HG02588 (cell line): ENCODE measurements at regions not wholly inside any gene's neighbourhood (a gene's known extent, or its start where the extent isn't known, plus 50 kb on each side); places are given as distances from the start of the nearest gene placed in this dataset.

Experiments
- ATAC-seq: cut with Tn5 transposase; IDR thresholded peaks from one replicate; pipeline ENCODE4 v1.9.1; 2021; ENCODE audit warnings: mild to moderate bottlenecking, moderate library complexity; ENCODE audit not compliant: unreplicated experiment

DNA sequence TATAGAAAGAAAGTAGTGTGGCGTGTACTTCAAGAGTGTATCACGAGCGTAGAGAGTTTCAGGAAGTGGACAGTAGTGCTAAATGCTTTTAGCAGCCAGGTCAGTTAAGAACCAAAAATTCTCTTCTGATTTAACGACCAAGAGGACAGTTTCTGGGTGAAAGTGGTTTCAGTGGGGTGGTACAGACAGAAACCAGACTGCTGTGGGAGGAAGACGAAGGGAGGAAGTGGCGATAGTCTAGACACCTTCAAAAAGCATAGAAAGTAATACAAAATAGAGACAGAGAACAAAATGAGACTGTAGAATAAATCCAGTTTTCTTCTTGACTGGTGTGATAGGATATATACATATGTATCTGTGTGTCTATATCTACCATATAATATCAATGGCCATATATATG, 93.5 kb downstream of the MBL2 start:
- no peak for ATAC-seq

GRCh38 chr10:52682766-52683165, 89.8 kb downstream of the MBL2 start:
- no peak for ATAC-seq

- no peak for ATAC-seq
Measured at GRCh38 chr10:52683776-52684175, 88.8 kb downstream of the MBL2 start.

- ATAC-seq: no peak
Measured at GRCh38 chr10:52688899-52689298, 83.7 kb downstream of the MBL2 start.

GRCh38 chr10:52696232-52696631, 76.4 kb downstream of the MBL2 start:
- ATAC-seq: no peak

GRCh38 chr10:52701647-52702046, 70.9 kb downstream of the MBL2 start:
- no peak for ATAC-seq

DNA sequence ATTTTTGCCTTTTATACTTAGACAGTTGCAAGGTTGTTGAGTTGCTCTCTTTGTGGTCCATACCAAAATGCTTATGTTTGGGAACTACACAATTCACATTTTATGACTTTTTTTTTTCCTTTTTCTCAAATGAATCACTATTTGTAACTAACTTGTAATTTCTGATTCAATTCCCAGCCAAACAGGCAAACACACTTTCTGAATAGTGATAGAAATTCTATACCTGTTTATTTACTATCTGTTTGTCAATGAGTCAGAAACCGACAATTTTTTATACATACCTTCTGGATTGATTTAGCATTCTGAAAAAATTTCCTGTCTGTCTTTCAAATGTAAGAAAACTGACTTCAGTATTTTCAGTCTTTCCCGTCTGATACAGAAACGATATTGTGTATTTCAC, 69.1 kb downstream of the MBL2 start:
- no peak for ATAC-seq

- no peak for ATAC-seq
Measured at GRCh38 chr10:52703898-52704297, 68.7 kb downstream of the MBL2 start.

DNA sequence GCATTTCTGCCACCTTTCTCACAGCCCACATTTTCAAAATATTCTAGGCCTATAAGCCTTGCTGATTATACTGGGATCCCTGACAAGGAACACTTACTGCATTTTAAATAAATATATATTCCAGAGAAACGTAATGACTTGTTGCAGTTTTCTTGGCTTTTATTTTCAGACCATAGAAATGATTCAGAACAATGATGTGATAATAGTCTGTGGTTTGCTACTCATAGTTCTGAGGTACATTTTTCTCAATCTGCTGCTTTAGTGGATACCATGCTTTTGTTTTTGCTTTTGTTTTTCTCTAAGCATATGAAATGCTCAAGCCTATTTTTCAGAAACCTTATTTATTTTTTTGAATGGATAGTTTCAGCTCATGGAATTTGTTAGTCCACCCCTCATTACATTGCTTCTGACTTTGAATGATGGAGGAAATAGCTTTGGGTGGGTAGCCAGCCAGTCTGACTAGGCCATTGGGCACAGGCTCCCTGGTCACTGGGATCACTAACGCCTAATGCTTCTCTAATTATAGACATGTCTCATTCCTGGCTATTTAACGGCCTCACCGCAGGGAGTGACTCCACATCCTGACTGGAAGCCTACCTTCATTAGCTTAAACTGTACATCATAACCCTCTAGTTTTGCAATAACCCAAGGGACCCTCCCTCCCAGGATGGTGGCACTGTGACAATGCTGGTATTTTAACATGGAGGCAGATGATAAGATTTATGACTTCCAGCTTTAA, 66.1 kb downstream of the MBL2 start:
- ATAC-seq: no peak
